CD4-positive, alpha-beta T cell treated with Interleukin-21 for 1 hour (primary cell): ENCODE measurements at regions not wholly inside any gene's neighbourhood (a gene's known extent, or its start where the extent isn't known, plus 50 kb on each side); places are given as distances from the start of the nearest gene placed in this dataset.

Experiments
- DNase-seq: peaks from one replicate; pipeline ENCODE4 v3.0.0-alpha.2; 2020

DNA sequence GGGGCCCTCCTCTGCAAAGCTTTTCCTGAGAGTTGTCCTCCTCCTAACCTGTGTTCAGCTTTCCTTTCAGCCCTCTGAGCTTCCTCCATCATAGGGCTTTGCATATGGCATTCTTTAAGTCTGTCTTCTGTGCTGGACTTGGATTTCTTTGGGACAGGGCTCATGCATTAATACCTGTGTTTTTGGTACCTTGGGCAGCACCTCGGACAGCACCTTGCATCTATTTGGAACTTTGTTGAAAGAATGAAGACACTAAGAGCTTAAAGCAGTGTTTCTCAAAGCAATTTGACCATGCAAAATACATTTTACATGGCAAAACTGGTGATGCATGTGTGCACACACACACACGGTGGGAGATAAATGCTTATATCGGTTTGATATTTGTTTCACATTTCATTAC, 115.0 kb upstream of the SRRM4 start:
- DNase-seq = no peak

DNA sequence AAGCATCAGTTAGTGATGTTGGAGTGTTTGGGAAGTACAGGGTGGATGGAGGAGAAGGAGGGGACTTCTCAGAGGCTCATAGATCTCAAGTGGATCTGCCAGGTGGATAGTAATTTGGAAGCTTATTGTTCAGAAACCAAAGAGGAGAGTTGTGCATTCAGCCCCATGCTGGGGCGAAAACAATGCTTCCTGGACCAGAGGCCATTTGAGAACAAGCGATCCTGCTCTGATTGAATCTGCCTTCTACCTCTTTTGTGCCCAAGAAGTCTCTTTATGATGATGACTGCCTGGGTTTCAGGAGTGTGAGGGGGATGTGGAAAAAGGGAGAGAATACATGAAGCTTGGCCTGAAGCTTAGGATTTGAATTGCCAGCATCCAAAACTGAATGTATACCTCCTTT, 110.8 kb upstream of the SRRM4 start:
- no peak for DNase-seq

GRCh38 chr12:118874698-118875548, 106.4 kb upstream of the SRRM4 start:
- no peak for DNase-seq

GRCh38 chr12:118880720-118881493, 100.4 kb upstream of the SRRM4 start:
- no peak for DNase-seq

DNA sequence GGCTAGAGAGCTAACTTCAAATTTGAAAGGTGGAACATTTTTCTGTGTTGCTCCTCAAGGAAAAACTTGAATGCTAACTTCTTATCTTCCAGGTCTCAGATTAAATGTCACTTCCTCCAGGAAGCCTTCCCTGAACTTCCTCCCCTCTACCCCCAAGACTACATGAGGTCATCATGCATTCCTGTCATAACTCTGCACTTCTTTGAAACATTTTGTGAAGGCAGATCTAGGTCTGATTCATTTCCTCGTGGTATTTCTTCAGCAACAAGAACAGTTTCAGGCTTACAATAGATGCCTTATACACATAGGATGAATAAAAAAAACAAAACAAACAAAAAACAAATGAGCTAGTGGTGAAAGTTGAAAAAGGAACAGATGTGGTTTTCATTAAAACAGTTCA, 97.1 kb upstream of the SRRM4 start:
- DNase-seq = no peak

GRCh38 chr12:118900993-118901392, 80.3 kb upstream of the SRRM4 start:
- DNase-seq = no peak

DNA sequence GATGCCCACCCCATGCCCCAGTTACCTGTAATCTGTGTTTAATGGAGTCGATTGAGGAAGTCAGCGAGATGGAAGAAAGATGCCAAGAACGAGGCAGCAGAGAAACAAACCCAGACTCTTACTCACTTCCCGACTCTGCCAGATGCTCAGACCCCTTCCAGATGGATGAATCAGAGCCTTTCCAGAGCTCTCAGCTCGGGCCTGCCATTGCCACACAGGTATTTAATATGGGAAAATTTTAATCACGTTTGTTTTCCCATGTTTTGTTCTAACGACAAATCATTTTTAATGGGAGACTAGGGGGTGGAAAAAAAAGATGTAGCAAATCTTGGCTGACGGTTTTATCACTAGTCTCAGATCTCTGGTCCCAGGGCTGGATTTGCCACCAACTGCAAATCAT, 72.5 kb upstream of the SRRM4 start:
- DNase-seq = no peak

DNA sequence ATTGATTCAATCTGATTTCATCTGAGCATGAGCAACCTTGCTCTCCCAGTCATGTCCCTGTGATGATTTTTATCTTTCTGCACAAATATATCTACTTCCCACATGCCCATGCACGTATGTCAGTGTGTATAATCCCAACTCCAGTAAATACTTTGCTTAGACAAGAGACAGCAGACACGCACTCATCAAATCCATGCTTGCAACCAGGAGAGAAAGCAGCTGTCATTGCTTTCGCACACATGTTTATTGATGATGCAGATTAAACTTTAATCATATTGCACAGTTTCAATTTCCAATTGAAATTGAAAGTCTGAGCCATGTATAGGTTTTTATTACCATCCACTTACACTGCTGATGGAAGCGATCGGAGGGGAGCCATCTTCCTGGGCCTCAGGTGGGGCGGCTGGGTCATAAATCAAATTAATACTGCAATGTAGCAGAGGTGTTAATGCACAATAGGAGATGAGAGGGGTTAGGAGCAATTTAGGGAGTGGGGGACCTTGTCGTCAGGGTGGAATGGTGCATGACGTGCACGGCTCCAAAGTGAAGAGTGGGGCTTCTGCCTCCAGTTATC, 68.6 kb upstream of the SRRM4 start:
- DNase-seq = no peak

DNA sequence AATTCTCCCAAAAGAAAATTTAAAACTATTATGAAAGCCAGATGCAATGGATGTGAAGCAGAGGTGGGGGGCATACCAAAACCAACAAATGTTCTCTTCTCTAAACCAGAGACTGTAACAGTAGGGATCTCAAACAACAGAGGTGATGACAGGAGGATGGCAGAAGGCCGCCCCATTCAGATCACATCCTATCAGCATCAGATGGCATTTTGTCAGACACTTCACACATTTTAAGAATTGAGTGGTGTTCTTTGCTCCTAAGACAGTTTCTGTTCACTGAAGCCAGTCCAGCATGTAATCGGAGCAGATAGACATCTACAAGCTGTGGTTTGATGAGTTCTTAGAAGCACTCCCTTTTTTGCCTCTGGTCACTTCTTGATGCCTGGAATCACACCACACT, 59.6 kb upstream of the SRRM4 start:
- no peak for DNase-seq

GRCh38 chr12:118922405-118922804, 58.9 kb upstream of the SRRM4 start:
- DNase-seq = no peak

DNA sequence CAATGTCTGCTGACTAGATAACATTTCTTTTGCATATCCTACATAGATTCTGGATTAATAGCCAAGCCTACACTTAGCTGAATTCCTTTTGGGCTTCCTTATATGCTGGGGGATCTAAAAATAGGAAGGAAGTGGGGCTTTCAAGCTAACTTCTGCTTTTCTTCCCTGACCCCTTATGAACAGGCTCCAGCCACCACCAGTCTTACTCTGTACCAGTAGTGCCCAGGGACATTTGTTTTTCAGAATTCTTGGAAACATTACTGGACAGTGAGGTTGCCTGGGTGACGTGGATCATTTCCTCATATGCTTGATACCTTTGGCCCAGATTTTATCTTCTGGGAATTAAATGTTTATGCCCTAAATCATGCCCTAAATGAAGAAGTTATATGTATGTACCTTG, 55.9 kb upstream of the SRRM4 start:
- DNase-seq = no peak

DNA sequence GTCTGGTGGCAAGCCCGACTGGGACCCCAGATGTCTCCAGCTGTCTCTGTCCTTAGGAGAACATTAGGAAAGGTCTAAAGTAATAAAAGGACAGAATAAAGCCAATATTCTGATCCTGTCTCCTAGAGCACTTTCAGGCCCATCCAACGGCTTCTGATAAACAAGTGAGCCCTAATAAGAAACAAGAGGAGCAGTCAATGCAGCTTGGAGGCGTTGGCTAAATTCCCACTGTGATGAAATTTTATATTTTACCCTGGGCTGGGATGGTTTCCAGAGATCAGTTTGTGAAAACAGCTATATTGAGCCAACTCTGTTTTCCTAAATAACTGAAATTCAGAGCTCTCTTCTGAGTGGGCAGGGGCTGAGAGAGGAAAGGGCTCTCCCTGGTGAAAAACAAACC, 55.5 kb upstream of the SRRM4 start:
- DNase-seq = no peak
